ENCODE measurements at regions not wholly inside any gene's neighbourhood (a gene's known extent, or its start where the extent isn't known, plus 50 kb on each side); places are given as distances from the start of the nearest gene placed in this dataset.

- no peak for ATAC-seq
- TF ChIP-seq ZNF8 (CRISPR knock-in tag; IDR thresholded peaks at IDR 0.05) (no peak), ZFP3 (CRISPR knock-in tag; IDR thresholded peaks at IDR 0.05) (no peak), PPARA (CRISPR knock-in tag; IDR thresholded peaks at IDR 0.05; ENCODE audit: borderline replicate concordance) (no peak), CSRNP3 (CRISPR knock-in tag; IDR thresholded peaks at IDR 0.05) (no peak)
Observed at GRCh38 chr13:69300131-69300530, 807.5 kb upstream of the ATXN8OS start.

DNA sequence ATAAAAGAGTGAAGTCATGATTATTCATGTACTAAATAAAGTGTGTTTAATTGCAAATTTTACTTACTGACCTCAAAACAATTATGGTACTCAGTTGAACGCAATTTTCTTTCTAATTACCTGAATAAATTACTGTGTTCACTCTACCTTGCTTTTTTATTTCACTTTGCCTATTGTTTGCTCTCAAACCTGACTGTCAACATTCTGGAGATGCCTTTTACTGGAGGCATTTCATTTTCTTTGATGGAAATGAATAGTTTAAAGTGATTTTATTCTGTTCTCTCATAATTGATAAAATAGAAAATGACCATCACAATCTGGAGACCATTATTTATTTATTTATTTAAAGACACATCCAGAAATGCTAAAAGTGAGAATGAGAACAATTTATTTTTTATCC lies 811.5 kb upstream of the ATXN8OS start:
- TF ChIP-seq CREB5 (CRISPR knock-in tag; IDR thresholded peaks at IDR 0.05; ENCODE audit: low read depth) (no peak), OSR1 (CRISPR knock-in tag; IDR thresholded peaks at IDR 0.05) (no peak), ZFP30 (CRISPR knock-in tag; IDR thresholded peaks at IDR 0.05) (no peak), ZNF70 (CRISPR knock-in tag; IDR thresholded peaks at IDR 0.05) (no peak), TCF4 (CRISPR knock-in tag; IDR thresholded peaks at IDR 0.05; ENCODE audit: borderline replicate concordance) (no peak), BACH2 (CRISPR knock-in tag; IDR thresholded peaks at IDR 0.05; ENCODE audit: borderline replicate concordance) (no peak), ZC3H10 (CRISPR knock-in tag; IDR thresholded peaks at IDR 0.05) (no peak), SNAI2 (CRISPR knock-in tag; IDR thresholded peaks at IDR 0.05) (no peak), ESRRG (CRISPR knock-in tag; IDR thresholded peaks at IDR 0.05) (no peak), TOX (CRISPR knock-in tag; IDR thresholded peaks at IDR 0.05; ENCODE audit: borderline replicate concordance) (no peak), ZNF565 (CRISPR knock-in tag; conservative IDR thresholded peaks at IDR 0.05; ENCODE audit: low read depth) (no peak), RARB (CRISPR knock-in tag; IDR thresholded peaks at IDR 0.05) (no peak), CSRNP3 (CRISPR knock-in tag; IDR thresholded peaks at IDR 0.05) (no peak), ISL1 (CRISPR knock-in tag; IDR thresholded peaks at IDR 0.05) (no peak), GLIS3 (CRISPR knock-in tag; IDR thresholded peaks at IDR 0.05) (no peak), PPARA (CRISPR knock-in tag; IDR thresholded peaks at IDR 0.05; ENCODE audit: borderline replicate concordance) (no peak), PATZ1 (CRISPR knock-in tag; IDR thresholded peaks at IDR 0.05; ENCODE audit: borderline replicate concordance) (no peak), ZFP3 (CRISPR knock-in tag; IDR thresholded peaks at IDR 0.05) (no peak)
- TF ChIP-seq, protein P1, sequence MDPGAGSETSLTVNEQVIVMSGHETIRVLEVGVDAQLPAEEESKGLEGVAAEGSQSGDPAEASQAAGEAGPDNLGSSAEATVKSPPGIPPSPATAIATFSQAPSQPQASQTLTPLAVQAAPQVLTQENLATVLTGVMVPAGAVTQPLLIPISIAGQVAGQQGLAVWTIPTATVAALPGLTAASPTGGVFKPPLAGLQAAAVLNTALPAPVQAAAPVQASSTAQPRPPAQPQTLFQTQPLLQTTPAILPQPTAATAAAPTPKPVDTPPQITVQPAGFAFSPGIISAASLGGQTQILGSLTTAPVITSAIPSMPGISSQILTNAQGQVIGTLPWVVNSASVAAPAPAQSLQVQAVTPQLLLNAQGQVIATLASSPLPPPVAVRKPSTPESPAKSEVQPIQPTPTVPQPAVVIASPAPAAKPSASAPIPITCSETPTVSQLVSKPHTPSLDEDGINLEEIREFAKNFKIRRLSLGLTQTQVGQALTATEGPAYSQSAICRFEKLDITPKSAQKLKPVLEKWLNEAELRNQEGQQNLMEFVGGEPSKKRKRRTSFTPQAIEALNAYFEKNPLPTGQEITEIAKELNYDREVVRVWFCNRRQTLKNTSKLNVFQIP (CRISPR knock-in tag; IDR thresholded peaks at IDR 0.05; ENCODE audit: borderline replicate concordance, low read depth) = no peak
- TF ChIP-seq, protein P2, sequence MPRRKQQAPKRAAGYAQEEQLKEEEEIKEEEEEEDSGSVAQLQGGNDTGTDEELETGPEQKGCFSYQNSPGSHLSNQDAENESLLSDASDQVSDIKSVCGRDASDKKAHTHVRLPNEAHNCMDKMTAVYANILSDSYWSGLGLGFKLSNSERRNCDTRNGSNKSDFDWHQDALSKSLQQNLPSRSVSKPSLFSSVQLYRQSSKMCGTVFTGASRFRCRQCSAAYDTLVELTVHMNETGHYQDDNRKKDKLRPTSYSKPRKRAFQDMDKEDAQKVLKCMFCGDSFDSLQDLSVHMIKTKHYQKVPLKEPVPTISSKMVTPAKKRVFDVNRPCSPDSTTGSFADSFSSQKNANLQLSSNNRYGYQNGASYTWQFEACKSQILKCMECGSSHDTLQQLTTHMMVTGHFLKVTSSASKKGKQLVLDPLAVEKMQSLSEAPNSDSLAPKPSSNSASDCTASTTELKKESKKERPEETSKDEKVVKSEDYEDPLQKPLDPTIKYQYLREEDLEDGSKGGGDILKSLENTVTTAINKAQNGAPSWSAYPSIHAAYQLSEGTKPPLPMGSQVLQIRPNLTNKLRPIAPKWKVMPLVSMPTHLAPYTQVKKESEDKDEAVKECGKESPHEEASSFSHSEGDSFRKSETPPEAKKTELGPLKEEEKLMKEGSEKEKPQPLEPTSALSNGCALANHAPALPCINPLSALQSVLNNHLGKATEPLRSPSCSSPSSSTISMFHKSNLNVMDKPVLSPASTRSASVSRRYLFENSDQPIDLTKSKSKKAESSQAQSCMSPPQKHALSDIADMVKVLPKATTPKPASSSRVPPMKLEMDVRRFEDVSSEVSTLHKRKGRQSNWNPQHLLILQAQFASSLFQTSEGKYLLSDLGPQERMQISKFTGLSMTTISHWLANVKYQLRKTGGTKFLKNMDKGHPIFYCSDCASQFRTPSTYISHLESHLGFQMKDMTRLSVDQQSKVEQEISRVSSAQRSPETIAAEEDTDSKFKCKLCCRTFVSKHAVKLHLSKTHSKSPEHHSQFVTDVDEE (CRISPR knock-in tag; IDR thresholded peaks at IDR 0.05) = no peak
- ATAC-seq = no peak
